Osteoblast (primary cell): ENCODE measurements at regions not wholly inside any gene's neighbourhood (a gene's known extent, or its start where the extent isn't known, plus 50 kb on each side); places are given as distances from the start of the nearest gene placed in this dataset.

Experiments used
- DNase-seq: peaks from one replicate; pipeline ENCODE4 v3.0.0; 2011; ENCODE audit warnings: low spot score, mixed read lengths; ENCODE audit not compliant: insufficient read length; ENCODE audit errors: missing footprints
- H2AFZ ChIP-seq: 2 replicates; pipeline ENCODE4 v1.6.0; 2011; ENCODE audit warnings: mild to moderate bottlenecking, low read length
- H3K27ac ChIP-seq: 2 replicates; pipeline ENCODE4 v1.5.1; 2011; ENCODE audit warnings: mild to moderate bottlenecking, low read depth, low read length, moderate library complexity
- H3K27me3 ChIP-seq: 2 replicates; pipeline ENCODE4 v1.6.0; 2012; ENCODE audit warnings: mild to moderate bottlenecking, control low read depth, inconsistent platforms, low read length, moderate library complexity; ENCODE audit not compliant: insufficient read depth
- H3K36me3 ChIP-seq: 2 replicates; pipeline ENCODE4 v1.5.1; 2011; ENCODE audit warnings: mild to moderate bottlenecking, low read length, control low read depth, moderate library complexity; ENCODE audit not compliant: insufficient read depth
- H3K4me1 ChIP-seq: 2 replicates; pipeline ENCODE4 v1.5.1; 2011; ENCODE audit warnings: mild to moderate bottlenecking, low read length, control low read depth, moderate library complexity; ENCODE audit not compliant: insufficient read depth
- H3K4me2 ChIP-seq: 2 replicates; pipeline ENCODE4 v1.6.0; 2011; ENCODE audit warnings: mild to moderate bottlenecking, low read length; ENCODE audit not compliant: insufficient read depth
- H3K4me3 ChIP-seq: fragments of 200-600 bp; sonication (generic); 3 replicates; pipeline ENCODE4 v1.5.1; 2012; ENCODE audit warnings: mild to moderate bottlenecking, low read length, inconsistent platforms; ENCODE audit not compliant: insufficient read depth
- H3K79me2 ChIP-seq: 2 replicates; pipeline ENCODE4 v1.6.0; 2012; ENCODE audit warnings: mild to moderate bottlenecking, low read length, control low read depth, inconsistent platforms; ENCODE audit not compliant: insufficient read depth
- H3K9me3 ChIP-seq: 2 replicates; pipeline ENCODE4 v1.5.1; 2011; ENCODE audit warnings: low read depth, low read length, control low read depth
- H4K20me1 ChIP-seq: 2 replicates; pipeline ENCODE4 v1.6.0; 2012; ENCODE audit warnings: mild to moderate bottlenecking, low read length, control low read depth; ENCODE audit not compliant: insufficient read depth
- CTCF ChIP-seq: IDR thresholded peaks from 2 replicates; pipeline ENCODE4 v1.5.1; 2011; ENCODE audit warnings: mild to moderate bottlenecking, low read depth, low read length, moderate library complexity; ENCODE audit errors: extremely low read depth

- H3K27me3 ChIP-seq, result no peaks in the 10 kb centered on the region
- no peaks in the 10 kb centered on the region for H4K20me1 ChIP-seq
- H3K4me1 ChIP-seq, result no peaks in the 10 kb centered on the region
- H2AFZ ChIP-seq, result no peak overlapping the region
- no peaks in the 10 kb centered on the region for H3K79me2 ChIP-seq
- H3K4me2 ChIP-seq, result no peak overlapping the region
- no peak for TF ChIP-seq CTCF
- H3K4me3 ChIP-seq, result no peak overlapping the region
- DNase-seq, result no peak
- no peaks in the 10 kb centered on the region for H3K9me3 ChIP-seq
- no peak overlapping the region for H3K27ac ChIP-seq
- H3K36me3 ChIP-seq, result no peaks in the 10 kb centered on the region
Measured at GRCh38 chr18:14943486-14943885, 195.5 kb downstream of the ANKRD30B start.

DNA sequence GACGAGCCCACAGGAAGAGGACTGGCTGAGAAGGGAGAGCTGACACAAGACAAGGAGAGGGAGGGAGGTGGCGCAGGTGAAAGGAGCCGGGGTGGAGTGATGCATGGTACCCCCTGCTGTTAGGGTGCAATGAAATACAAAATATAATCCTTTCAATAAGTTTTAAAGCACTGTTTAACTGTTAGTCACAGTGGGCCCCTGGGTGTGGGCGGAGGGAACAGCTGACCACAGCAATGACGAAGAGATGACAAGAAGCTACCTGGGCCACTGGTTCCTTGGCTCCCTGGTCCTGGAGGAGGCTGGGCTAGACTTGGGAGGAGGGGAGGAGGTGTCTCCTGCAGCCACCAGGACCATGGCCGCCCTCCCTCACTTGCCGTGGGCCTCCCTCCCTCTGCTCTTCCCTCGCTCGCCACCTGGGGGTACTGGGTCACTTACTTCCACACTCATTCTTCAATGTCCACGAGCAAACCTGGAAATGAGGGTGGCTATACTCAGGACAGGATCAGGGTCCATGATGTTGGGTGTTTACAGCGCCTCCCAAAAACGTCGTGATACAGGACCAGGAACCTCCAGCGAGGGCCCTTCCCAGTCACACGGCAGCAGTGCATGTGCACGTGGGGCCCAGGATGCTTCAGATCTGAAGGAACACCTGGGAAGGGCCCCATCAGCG lies 196.1 kb downstream of the ANKRD30B start:
- H3K36me3 ChIP-seq, result no peaks in the 10 kb centered on the region
- no peak overlapping the region for H2AFZ ChIP-seq
- no peaks in the 10 kb centered on the region for H3K79me2 ChIP-seq
- H3K27me3 ChIP-seq, result no peaks in the 10 kb centered on the region
- no peak overlapping the region for H3K27ac ChIP-seq
- H3K9me3 ChIP-seq, result no peaks in the 10 kb centered on the region
- DNase-seq, result no peak
- no peaks in the 10 kb centered on the region for H3K4me1 ChIP-seq
- no peaks in the 10 kb centered on the region for H4K20me1 ChIP-seq
- no peak for TF ChIP-seq CTCF
- no peak overlapping the region for H3K4me2 ChIP-seq
- H3K4me3 ChIP-seq, result no peak overlapping the region

DNA sequence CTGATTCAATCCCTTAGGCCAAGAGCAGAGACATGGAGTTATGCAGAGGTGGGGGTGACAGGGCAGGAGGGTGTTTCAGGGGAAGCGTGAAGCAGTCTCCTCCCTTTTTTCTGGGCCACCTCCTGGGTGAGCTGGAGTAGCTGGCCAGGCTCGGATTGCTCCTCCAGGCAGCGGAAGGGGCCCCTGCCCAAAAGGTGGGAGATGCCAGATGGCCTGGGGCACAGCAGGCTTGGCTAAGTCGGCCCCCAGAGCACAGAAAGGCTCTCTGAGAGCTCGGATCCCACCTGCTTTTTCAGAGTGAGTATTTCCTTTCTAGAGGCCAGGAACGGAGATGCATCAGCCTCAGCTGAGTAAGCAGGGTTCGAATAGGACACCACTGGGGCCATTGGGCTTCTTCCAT lies 196.9 kb downstream of the ANKRD30B start:
- no peaks in the 10 kb centered on the region for H4K20me1 ChIP-seq
- H3K27ac ChIP-seq, result no peak overlapping the region
- H3K9me3 ChIP-seq, result no peaks in the 10 kb centered on the region
- no peaks in the 10 kb centered on the region for H3K4me1 ChIP-seq
- no peaks in the 10 kb centered on the region for H3K79me2 ChIP-seq
- no peak overlapping the region for H2AFZ ChIP-seq
- H3K36me3 ChIP-seq, result no peaks in the 10 kb centered on the region
- no peak for TF ChIP-seq CTCF
- no peak overlapping the region for H3K4me3 ChIP-seq
- H3K27me3 ChIP-seq, result no peaks in the 10 kb centered on the region
- H3K4me2 ChIP-seq, result no peak overlapping the region
- no peak for DNase-seq

GRCh38 chr18:14945286-14945685 lies 197.3 kb downstream of the ANKRD30B start:
- Histone ChIP-seq H3K4me1 (no peaks in the 10 kb centered on the region), H3K9me3 (no peaks in the 10 kb centered on the region), H3K27ac (no peak overlapping the region), H3K27me3 (no peaks in the 10 kb centered on the region), H2AFZ (no peak overlapping the region), H3K36me3 (no peaks in the 10 kb centered on the region), H3K4me3 (no peak overlapping the region), H3K79me2 (no peaks in the 10 kb centered on the region), H3K4me2 (no peak overlapping the region), H4K20me1 (no peaks in the 10 kb centered on the region)
- no peak for TF ChIP-seq CTCF
- no peak for DNase-seq
